ENCODE measurements at regions not wholly inside any gene's neighbourhood (a gene's known extent, or its start where the extent isn't known, plus 50 kb on each side); places are given as distances from the start of the nearest gene placed in this dataset.

- H3K4me3 ChIP-seq (ENCODE audit: low read depth, low read length) = no peak overlapping the region
- no peak for DNase-seq (ENCODE audit: low read depth)
These were observed 52.5 kb downstream of the KCNF1 start for GRCh38 chr2:10964052-10964790.

GRCh38 chr2:10965241-10965843, 53.6 kb downstream of the KCNF1 start:
- no peak for DNase-seq (ENCODE audit: low read depth)
- no peak overlapping the region for H3K4me3 ChIP-seq (ENCODE audit: low read depth, low read length)

DNA sequence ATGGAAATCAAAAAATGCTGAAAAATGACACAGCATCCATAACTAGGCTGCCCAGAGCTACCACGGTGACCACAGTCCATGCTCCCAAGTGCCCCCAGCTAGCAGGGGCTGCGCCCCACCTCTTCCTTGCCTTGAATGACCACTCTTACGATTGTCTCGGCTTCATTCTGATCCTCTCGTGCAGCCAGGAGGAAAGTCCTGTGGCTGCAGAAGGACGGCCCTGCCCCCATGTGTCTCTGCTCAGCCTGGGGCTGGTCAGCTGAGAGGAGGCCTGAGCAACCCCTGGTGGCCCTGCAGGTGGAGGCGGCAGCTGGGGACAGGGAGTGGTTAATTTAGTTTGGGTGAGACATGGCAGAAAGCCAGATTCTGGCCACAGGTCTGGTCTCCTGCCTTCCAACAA, 54.3 kb downstream of the KCNF1 start:
- H3K4me3 ChIP-seq (ENCODE audit: low read depth, low read length) = no peak overlapping the region
- no peak for DNase-seq (ENCODE audit: low read depth)

DNA sequence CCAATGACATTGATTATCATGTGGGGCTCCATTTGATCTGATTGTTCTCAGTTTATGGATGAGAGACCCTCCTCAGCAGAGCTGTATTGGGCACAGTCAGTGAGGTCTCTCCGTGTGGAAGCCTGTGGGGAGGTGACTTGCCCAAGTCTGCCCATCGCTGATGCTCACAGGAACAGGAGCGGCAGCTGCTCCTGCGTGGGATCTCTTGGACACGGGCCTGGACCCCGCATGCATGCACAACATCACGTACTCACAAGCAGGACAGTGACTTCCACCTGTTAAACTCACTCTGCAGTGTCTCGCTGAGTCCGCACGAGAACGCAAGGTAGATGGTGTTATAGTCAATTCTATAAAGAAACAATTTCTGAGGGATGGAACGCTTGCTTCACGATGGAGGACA, 55.0 kb downstream of the KCNF1 start:
- no peak for DNase-seq (ENCODE audit: low read depth)

GRCh38 chr2:10968176-10968575, 56.4 kb downstream of the KCNF1 start:
- H3K4me3 ChIP-seq (ENCODE audit: low read depth, low read length) = no peak overlapping the region
- no peak for DNase-seq (ENCODE audit: low read depth)

More for the DNA sequence above, 55.0 kb downstream of the KCNF1 start:
- no peak overlapping the region for H3K4me3 ChIP-seq (ENCODE audit: low read depth, low read length)

DNA sequence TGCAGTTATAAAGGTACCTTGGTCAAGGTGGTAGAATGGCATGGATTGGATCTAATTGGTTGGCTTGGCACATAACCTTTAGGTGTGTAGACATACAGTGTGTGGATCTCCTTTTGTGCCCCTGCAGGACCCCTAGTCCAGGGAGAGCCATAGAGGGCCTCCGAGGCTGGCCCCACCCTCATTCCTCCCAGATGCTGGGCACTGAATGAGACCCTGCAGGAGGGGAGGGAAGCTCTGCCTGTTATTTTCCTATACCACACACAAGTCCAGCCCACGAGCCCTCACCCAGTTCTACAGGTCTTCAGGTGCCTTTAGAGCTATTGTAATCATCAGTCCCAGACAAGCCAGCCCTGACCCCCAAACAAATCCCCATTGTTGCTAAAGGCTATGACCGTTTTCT, 58.9 kb downstream of the KCNF1 start:
- no peak for DNase-seq (ENCODE audit: low read depth)
- H3K4me3 ChIP-seq (ENCODE audit: low read depth, low read length) = no peak overlapping the region

DNA sequence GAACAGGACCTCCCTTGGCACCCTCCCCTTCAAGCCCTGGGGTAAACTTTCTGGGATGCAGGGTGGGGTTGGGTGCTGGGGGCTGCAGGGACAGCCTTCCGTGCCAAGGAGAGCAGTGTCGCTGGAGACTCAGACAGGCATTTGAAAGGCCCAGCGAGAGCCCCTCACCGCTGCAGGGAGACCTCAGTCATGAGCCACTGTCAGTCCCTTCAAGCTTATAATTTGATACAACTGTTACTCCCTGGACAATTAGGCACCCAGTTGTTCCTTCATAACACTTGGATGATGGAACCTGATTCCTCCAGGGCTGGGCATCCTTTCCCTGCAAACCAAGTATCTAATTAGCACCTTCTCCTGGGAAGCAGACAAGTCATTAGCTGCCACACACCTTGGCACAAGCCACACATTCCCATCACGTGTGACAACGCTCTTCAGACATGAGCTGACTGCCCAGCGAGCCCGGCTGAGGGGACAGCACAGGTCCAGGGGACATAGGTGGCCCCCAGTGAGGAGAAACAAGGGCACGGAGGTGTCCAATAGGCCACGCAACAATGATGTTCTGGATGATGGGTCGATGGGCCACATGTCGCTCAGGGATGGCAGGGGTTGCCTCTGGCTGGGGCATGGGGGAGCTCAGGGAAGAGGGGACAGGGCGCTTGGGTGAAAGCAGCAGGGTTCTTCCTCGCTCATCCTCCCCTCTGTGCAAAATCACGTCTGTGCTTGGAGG, 59.6 kb downstream of the KCNF1 start:
- no peak overlapping the region for H3K4me3 ChIP-seq (ENCODE audit: low read depth, low read length)
- no peak for DNase-seq (ENCODE audit: low read depth)

DNA sequence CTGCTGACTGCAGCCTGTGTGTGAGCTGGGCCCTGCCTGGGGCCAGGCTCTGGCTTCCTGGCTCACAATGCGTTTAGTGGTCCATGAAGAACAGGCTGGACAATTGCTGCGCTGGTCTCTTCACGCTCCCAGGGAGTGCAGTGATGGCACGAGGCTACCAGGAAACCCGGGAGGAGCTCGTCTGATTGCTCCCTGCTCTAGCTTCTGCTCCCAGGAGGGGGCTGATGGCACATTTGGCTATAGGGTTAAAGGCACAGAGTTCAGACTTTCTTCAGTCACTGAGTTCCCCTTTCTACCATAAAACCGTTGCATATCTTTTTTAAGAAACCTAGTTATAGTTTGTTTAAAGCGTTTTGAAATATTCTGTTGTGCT, 60.1 kb downstream of the KCNF1 start:
- H3K4me3 ChIP-seq (ENCODE audit: low read depth, low read length) = no peak overlapping the region
- DNase-seq (ENCODE audit: low read depth) = no peak

- H3K4me3 ChIP-seq (ENCODE audit: low read depth, low read length) = no peak overlapping the region
- no peak for DNase-seq (ENCODE audit: low read depth)
These were observed 61.1 kb downstream of the KCNF1 start for GRCh38 chr2:10972683-10973433.

DNA sequence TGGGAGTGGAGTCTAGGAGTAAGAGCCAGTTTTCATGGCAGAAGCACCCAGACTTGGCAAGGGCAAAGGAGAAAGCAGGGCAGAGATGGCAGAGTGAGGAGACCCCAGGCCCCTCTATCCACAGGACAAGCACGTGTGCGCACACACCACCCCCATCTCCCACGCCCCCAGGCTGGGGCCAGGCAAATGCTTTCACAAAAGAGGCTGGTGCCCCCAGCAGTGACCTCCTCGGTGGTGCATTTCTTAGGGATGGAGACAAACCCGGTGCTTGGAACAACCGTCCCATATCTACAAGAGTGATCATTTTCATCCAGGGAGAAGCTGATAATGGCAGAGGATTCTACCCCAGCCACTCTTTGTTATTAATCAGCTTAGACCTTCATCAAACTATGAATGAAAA, 62.0 kb downstream of the KCNF1 start:
- no peak overlapping the region for H3K4me3 ChIP-seq (ENCODE audit: low read depth, low read length)
- no peak for DNase-seq (ENCODE audit: low read depth)

DNA sequence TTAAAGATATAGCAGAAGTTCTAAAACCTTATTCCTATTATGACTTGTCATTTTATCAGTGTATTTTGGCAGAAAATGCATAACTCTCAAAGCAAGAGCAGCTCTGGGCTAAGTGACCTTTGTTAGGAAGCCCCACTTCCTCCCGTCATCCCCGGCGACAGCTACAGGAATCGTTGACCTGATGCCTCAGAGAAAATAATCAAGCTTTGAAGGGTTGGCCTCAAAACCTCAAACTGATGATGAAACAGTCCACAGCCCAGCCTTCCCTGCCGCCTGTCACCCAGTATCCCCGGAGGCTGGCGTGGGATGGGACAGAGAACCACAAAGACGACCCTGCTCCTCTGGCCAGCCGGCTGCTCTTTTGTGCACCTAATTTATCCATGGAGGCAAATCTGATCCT, 65.3 kb downstream of the KCNF1 start:
- no peak for DNase-seq (ENCODE audit: low read depth)
- H3K4me3 ChIP-seq (ENCODE audit: low read depth, low read length) = no peak overlapping the region

GRCh38 chr2:10977621-10978020, 65.9 kb downstream of the KCNF1 start:
- no peak overlapping the region for H3K4me3 ChIP-seq (ENCODE audit: low read depth, low read length)
- DNase-seq (ENCODE audit: low read depth) = no peak

DNA sequence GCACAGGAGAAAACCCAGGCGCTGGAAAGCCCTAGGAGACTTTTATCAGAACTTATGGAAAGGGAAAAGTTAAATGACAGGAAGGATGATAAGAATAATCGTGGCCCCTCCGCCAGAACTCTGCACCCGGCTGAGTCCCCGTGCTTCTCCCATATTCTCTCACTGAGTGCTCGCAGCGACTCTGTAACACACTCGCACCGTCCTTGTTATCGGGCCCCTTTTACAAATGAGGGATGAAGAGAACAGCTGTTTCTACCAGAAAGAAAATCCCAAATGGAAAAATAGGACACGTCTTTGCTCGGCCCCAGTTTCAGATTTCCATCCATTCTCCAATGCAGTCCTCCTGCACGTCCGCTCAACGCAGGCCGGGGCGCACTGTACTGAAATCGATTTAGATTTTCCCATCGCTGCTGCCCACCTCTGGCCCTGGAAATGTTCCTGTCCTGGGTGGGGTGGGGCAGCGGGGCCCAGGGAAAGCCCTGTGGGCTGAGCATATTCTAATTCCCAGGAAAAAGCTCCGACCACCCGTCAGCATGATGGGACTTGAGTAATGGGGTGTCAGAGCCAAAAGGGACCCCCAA, 66.4 kb downstream of the KCNF1 start:
- no peak overlapping the region for H3K4me3 ChIP-seq (ENCODE audit: low read depth, low read length)
- no peak for DNase-seq (ENCODE audit: low read depth)

DNA sequence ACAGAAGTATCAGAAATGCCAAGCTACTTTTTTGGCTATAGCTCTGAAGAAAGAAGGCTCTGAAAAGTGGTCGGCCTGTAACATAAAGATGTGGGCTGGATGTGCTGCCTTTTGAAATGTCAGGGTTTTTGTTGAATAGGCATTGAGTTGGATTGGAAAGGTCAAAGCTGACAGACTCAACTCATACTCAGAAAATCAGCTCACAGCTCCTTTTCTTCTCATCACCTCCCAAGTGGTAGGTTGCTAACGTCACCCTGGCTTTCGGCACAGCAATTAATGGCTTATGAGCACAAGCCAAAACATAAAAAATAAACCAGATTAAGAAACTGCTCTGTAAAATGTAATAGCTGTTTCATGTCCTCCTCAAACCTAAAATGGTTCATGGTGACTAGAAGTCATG, 68.3 kb downstream of the KCNF1 start:
- no peak overlapping the region for H3K4me3 ChIP-seq (ENCODE audit: low read depth, low read length)
- DNase-seq (ENCODE audit: low read depth) = no peak

GRCh38 chr2:10980886-10981425, 69.2 kb downstream of the KCNF1 start:
- no peak overlapping the region for H3K4me3 ChIP-seq (ENCODE audit: low read depth, low read length)
- DNase-seq (ENCODE audit: low read depth) = no peak

DNA sequence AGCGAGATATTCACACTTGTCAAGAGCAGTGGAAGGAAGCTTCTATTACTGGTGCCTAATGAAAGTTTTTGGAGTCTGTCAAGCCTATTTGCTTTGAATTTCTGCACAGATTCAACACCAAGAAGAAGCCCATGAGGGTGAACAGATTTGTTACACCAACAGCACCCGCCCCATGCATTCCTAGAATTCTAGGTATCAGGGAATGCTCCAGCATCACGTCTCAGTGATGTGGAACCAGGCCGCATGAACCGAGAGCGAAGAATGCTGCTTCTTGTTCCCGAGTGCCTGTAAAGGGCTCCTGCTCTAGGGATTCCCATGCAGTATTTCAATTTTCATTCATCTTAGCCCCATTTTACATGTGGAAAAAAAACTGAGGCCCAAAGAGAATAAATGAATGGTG, 69.7 kb downstream of the KCNF1 start:
- no peak overlapping the region for H3K4me3 ChIP-seq (ENCODE audit: low read depth, low read length)
- DNase-seq (ENCODE audit: low read depth) = no peak

DNA sequence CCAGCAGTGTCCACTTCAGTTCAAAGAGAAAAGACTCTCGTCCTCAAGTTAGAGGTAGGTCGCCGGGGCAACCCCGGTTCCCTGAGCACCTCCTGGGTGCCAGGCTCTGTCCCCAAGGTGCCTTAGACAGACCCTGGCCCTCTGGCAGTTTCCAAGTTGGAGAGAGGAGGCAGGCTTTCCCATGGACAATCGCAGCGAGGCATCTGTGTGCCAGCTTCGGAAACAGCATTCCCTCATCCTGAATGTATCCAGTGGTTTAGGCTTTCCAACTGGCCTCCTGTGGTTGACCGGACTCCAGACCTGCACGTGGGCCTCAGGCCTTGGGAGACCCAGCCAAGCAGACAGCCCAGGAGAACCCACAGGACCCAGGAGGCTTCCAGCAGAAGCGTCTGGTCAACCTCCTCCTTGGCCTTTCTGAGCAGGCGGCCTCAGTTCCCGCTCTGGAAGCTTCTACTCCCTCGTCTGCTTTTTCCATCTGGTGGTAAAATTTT, 70.3 kb downstream of the KCNF1 start:
- H3K4me3 ChIP-seq (ENCODE audit: low read depth, low read length) = no peak overlapping the region
- DNase-seq (ENCODE audit: low read depth) = no peak

DNA sequence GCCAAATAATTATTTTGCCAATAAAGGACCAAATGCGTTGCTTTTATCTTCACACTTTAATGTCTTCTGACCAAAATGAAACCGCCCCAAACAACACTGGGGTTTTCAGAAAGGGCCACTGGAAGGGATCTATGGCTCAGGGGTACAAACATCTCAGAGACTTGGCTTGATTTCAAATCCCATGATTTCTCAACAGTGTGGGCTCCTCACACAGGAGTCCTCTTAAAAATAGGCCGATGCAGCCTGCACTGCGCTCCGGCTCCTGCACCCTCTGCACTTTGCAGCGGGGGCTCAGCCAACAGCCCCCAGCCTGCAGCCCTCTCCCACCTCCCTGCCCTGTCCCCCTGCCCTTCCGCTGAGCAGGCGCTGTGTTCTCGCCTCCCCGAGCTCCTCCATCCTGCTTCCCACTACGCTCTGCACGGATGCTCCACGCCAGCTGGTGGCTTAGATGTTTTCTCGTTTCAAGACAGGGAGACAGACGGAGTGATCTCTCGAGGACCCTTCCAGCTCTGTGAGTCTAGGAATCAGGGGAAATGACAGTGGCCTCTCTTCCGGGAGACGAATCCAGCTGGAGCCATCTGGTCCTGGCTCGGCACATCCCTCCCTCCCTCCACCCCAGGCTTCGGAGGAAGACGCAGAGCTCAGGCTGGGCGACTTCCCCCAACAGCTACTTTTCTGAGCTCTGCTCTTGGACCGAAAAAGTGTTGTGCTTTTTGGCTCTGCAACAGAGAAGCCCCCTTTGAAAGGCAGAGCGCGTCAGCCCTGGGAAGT, 71.4 kb downstream of the KCNF1 start:
- no peak for DNase-seq (ENCODE audit: low read depth)
- H3K4me3 ChIP-seq (ENCODE audit: low read depth, low read length) = peak overlapping the region; percentile 15

DNA sequence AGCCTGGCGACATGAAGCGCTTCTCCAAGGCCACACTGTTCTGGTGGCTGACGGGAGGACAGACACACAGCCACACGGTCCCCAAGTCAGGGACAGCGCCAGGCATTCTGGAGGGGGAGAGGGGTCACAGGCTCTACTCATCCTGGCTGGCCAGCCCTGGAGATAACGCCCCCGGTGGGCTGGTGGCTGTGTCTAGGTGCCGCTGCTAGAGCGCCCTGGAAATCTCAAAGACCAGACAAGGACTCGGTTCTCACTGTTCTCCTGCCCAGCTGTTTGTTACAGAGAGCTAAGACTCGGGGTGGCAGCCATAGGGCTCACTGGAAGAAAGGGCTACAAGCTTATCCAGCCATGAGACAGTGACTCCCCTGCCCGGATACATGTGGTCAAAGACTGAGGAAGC, 72.0 kb downstream of the KCNF1 start:
- no peak overlapping the region for H3K4me3 ChIP-seq (ENCODE audit: low read depth, low read length)
- no peak for DNase-seq (ENCODE audit: low read depth)

All from skeletal muscle cell (primary cell).